ENCODE measurements at regions not wholly inside any gene's neighbourhood (a gene's known extent, or its start where the extent isn't known, plus 50 kb on each side); places are given as distances from the start of the nearest gene placed in this dataset.

- Histone ChIP-seq H3K4me3 (ENCODE audit: low read depth, low read length) (no peak overlapping the region), H3K27ac (ENCODE audit: low read depth, low read length) (no peak overlapping the region), H3K4me1 (ENCODE audit: control insufficient read depth, insufficient read depth, low read length) (peaks cover 13% of the 10 kb centered on the region), H3K27me3 (ENCODE audit: control insufficient read depth, insufficient read depth, low read length) (peaks cover 24% of the 10 kb centered on the region), H3K36me3 (ENCODE audit: control insufficient read depth, insufficient read depth, low read length) (no peaks in the 10 kb centered on the region), H3K9me3 (ENCODE audit: control insufficient read depth, insufficient read depth, low read length) (peaks cover 15% of the 10 kb centered on the region), H3K9ac (ENCODE audit: low read depth, low read length) (no peak overlapping the region)
Measured at GRCh38 chr2:155418753-155419152, 720.3 kb downstream of the KCNJ3 start.

DNA sequence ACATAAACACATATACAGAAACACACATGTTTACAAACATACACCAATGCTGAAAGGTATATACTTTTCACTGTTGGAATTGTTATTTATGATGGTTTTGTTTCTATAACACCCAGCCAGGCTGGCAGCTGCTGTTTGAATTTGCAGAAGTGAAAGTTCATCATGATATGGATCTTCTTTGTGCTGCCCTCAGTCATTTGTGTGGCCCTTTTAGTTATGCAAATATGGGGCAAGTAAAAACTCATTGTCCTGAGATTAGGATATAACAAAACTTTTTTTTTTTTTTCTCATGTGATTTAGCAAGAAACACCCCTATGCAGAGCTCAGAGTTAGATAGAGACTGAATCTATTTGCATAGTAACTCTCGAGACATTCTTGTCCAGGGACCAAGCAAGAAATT is 714.1 kb downstream of the KCNJ3 start:
- Histone ChIP-seq H3K4me3 (ENCODE audit: low read depth, low read length) (no peak overlapping the region; the same call in 1 of the 2 replicates), H3K9ac (ENCODE audit: low read depth, low read length) (no peak overlapping the region)

GRCh38 chr2:155404433-155405002 is 706.0 kb downstream of the KCNJ3 start:
- H3K9ac ChIP-seq (ENCODE audit: low read depth, low read length) = no peak overlapping the region
- no peaks in the 10 kb centered on the region for H3K4me1 ChIP-seq (ENCODE audit: control insufficient read depth, insufficient read depth, low read length)
- no peak overlapping the region for H3K4me3 ChIP-seq (ENCODE audit: low read depth, low read length)
- no peaks in the 10 kb centered on the region for H3K27me3 ChIP-seq (ENCODE audit: control insufficient read depth, insufficient read depth, low read length)
- H3K9me3 ChIP-seq (ENCODE audit: control insufficient read depth, insufficient read depth, low read length) = peaks cover 20% of the 10 kb centered on the region
- H3K27ac ChIP-seq (ENCODE audit: low read depth, low read length) = no peak overlapping the region
- no peaks in the 10 kb centered on the region for H3K36me3 ChIP-seq (ENCODE audit: control insufficient read depth, insufficient read depth, low read length)

More for the DNA sequence above, 714.1 kb downstream of the KCNJ3 start:
- H3K36me3 ChIP-seq (ENCODE audit: control insufficient read depth, insufficient read depth, low read length) = no peaks in the 10 kb centered on the region
- 0 out of 2 replicates have a peak, but pooled peaks cover 2% of the 10 kb centered on the region for H3K27me3 ChIP-seq (ENCODE audit: control insufficient read depth, insufficient read depth, low read length)
- peaks cover 17% of the 10 kb centered on the region for H3K4me1 ChIP-seq (ENCODE audit: control insufficient read depth, insufficient read depth, low read length)
- peak overlapping the region; percentile 72 for H3K27ac ChIP-seq (ENCODE audit: low read depth, low read length)
- H3K9me3 ChIP-seq (ENCODE audit: control insufficient read depth, insufficient read depth, low read length) = peaks cover 15% of the 10 kb centered on the region

GRCh38 chr2:155393406-155393805 is 694.9 kb downstream of the KCNJ3 start:
- H3K9me3 ChIP-seq (ENCODE audit: control insufficient read depth, insufficient read depth, low read length) = no peaks in the 10 kb centered on the region
- H3K36me3 ChIP-seq (ENCODE audit: control insufficient read depth, insufficient read depth, low read length) = no peaks in the 10 kb centered on the region
- no peak overlapping the region for H3K4me3 ChIP-seq (ENCODE audit: low read depth, low read length)
- no peaks in the 10 kb centered on the region for H3K27me3 ChIP-seq (ENCODE audit: control insufficient read depth, insufficient read depth, low read length)
- H3K27ac ChIP-seq (ENCODE audit: low read depth, low read length) = no peak overlapping the region
- H3K9ac ChIP-seq (ENCODE audit: low read depth, low read length) = no peak overlapping the region
- H3K4me1 ChIP-seq (ENCODE audit: control insufficient read depth, insufficient read depth, low read length) = no peaks in the 10 kb centered on the region

DNA sequence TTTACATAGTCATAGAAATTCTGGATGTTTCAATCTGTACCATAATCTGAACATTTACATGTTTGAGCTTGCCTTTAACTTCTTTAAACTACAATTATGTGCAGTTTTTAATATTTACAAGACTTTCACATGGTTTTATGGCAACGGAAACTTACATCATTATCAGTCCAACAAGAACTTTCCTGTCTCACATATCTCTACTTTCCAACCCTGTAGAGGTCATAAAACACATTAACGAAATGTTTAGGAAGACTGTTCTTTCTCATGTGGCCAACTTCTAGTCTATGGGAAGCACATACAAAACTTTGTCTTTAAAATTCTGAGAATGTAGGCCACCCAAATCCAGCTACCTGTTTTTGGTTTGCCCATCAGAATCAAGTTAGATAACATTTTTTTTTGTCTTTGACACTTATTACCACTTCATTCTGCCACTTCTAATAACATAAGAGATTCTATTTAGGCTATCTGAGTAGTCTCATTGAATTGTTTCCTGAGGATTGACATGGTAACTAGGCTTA is 693.2 kb downstream of the KCNJ3 start:
- H3K4me3 ChIP-seq (ENCODE audit: low read depth, low read length) = no peak overlapping the region

GRCh38 chr2:155389224-155389623 is 690.7 kb downstream of the KCNJ3 start:
- H3K9me3 ChIP-seq (ENCODE audit: control insufficient read depth, insufficient read depth, low read length) = no peaks in the 10 kb centered on the region
- no peaks in the 10 kb centered on the region for H3K36me3 ChIP-seq (ENCODE audit: control insufficient read depth, insufficient read depth, low read length)
- no peak overlapping the region for H3K9ac ChIP-seq (ENCODE audit: low read depth, low read length)
- H3K27me3 ChIP-seq (ENCODE audit: control insufficient read depth, insufficient read depth, low read length) = no peaks in the 10 kb centered on the region
- H3K4me3 ChIP-seq (ENCODE audit: low read depth, low read length) = no peak overlapping the region
- no peaks in the 10 kb centered on the region for H3K4me1 ChIP-seq (ENCODE audit: control insufficient read depth, insufficient read depth, low read length)
- no peak overlapping the region for H3K27ac ChIP-seq (ENCODE audit: low read depth, low read length)

More for the DNA sequence above, 693.2 kb downstream of the KCNJ3 start:
- Histone ChIP-seq H3K27ac (ENCODE audit: low read depth, low read length) (no peak overlapping the region), H3K4me1 (ENCODE audit: control insufficient read depth, insufficient read depth, low read length) (no peaks in the 10 kb centered on the region), H3K9ac (ENCODE audit: low read depth, low read length) (no peak overlapping the region), H3K36me3 (ENCODE audit: control insufficient read depth, insufficient read depth, low read length) (no peaks in the 10 kb centered on the region), H3K9me3 (ENCODE audit: control insufficient read depth, insufficient read depth, low read length) (no peaks in the 10 kb centered on the region), H3K27me3 (ENCODE audit: control insufficient read depth, insufficient read depth, low read length) (no peaks in the 10 kb centered on the region)

GRCh38 chr2:155384555-155385123 is 686.1 kb downstream of the KCNJ3 start:
- no peak overlapping the region for H3K27ac ChIP-seq (ENCODE audit: low read depth, low read length)
- H3K9ac ChIP-seq (ENCODE audit: low read depth, low read length) = no peak overlapping the region
- no peaks in the 10 kb centered on the region for H3K27me3 ChIP-seq (ENCODE audit: control insufficient read depth, insufficient read depth, low read length)
- no peaks in the 10 kb centered on the region for H3K4me1 ChIP-seq (ENCODE audit: control insufficient read depth, insufficient read depth, low read length)
- no peak overlapping the region for H3K4me3 ChIP-seq (ENCODE audit: low read depth, low read length)
- H3K9me3 ChIP-seq (ENCODE audit: control insufficient read depth, insufficient read depth, low read length) = no peaks in the 10 kb centered on the region
- no peaks in the 10 kb centered on the region for H3K36me3 ChIP-seq (ENCODE audit: control insufficient read depth, insufficient read depth, low read length)

DNA sequence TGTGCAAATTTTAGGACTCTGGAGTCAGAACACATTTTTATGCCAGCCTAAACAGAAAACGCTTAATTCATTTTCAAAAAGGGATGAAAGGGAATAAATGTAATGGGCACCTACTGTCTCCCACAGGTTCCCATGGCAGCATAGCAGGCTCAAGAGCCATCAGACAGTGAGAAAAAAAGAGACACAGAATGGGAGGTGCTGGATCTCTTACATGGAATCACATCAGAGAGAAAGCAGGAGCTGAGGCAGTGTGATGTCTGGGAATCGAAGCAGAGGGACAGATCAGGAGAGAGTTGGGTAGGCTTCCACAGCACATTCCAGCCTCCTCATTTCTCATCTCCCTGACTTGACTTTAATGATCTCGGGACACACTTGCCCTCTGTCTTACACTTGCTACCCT is 684.3 kb downstream of the KCNJ3 start:
- Histone ChIP-seq H3K27me3 (ENCODE audit: control insufficient read depth, insufficient read depth, low read length) (no peaks in the 10 kb centered on the region), H3K27ac (ENCODE audit: low read depth, low read length) (no peak overlapping the region)

GRCh38 chr2:155381436-155381835 is 682.9 kb downstream of the KCNJ3 start:
- Histone ChIP-seq H3K4me3 (ENCODE audit: low read depth, low read length) (no peak overlapping the region), H3K9ac (ENCODE audit: low read depth, low read length) (no peak overlapping the region), H3K27me3 (ENCODE audit: control insufficient read depth, insufficient read depth, low read length) (no peaks in the 10 kb centered on the region), H3K4me1 (ENCODE audit: control insufficient read depth, insufficient read depth, low read length) (no peaks in the 10 kb centered on the region), H3K9me3 (ENCODE audit: control insufficient read depth, insufficient read depth, low read length) (no peaks in the 10 kb centered on the region), H3K36me3 (ENCODE audit: control insufficient read depth, insufficient read depth, low read length) (no peaks in the 10 kb centered on the region), H3K27ac (ENCODE audit: low read depth, low read length) (no peak overlapping the region)

More for the DNA sequence above, 684.3 kb downstream of the KCNJ3 start:
- Histone ChIP-seq H3K9me3 (ENCODE audit: control insufficient read depth, insufficient read depth, low read length) (no peaks in the 10 kb centered on the region), H3K9ac (ENCODE audit: low read depth, low read length) (no peak overlapping the region), H3K36me3 (ENCODE audit: control insufficient read depth, insufficient read depth, low read length) (no peaks in the 10 kb centered on the region), H3K4me3 (ENCODE audit: low read depth, low read length) (no peak overlapping the region), H3K4me1 (ENCODE audit: control insufficient read depth, insufficient read depth, low read length) (no peaks in the 10 kb centered on the region)

GRCh38 chr2:155379494-155379893 is 681.0 kb downstream of the KCNJ3 start:
- H3K36me3 ChIP-seq (ENCODE audit: control insufficient read depth, insufficient read depth, low read length) = no peaks in the 10 kb centered on the region
- no peak overlapping the region for H3K4me3 ChIP-seq (ENCODE audit: low read depth, low read length)
- no peaks in the 10 kb centered on the region for H3K4me1 ChIP-seq (ENCODE audit: control insufficient read depth, insufficient read depth, low read length)
- no peak overlapping the region for H3K9ac ChIP-seq (ENCODE audit: low read depth, low read length)
- no peaks in the 10 kb centered on the region for H3K9me3 ChIP-seq (ENCODE audit: control insufficient read depth, insufficient read depth, low read length)
- H3K27ac ChIP-seq (ENCODE audit: low read depth, low read length) = no peak overlapping the region
- H3K27me3 ChIP-seq (ENCODE audit: control insufficient read depth, insufficient read depth, low read length) = no peaks in the 10 kb centered on the region

DNA sequence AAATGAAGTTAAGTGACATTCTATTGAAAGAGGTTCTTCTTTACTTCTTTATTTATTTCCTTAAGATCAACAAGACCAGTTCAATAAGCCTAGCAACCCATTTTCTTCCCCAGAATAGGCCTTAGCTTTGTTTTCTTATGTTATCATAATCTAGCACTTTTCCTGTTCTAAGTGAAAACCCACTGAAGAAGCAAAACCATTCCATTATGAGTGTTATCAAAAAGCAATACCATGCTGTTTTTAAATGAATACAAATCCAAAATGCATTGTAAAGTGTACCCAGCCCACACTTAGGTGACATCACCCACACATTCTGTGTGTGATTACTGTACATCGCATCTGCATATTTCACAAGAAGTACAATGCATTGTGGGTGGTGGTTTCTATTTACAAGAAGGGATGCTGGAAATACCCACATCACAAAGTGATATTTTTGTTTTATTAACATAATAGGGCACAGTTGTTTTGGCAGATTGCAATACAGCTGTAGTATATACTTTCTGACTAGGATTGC is 679.5 kb downstream of the KCNJ3 start:
- no peaks in the 10 kb centered on the region for H3K36me3 ChIP-seq (ENCODE audit: control insufficient read depth, insufficient read depth, low read length)
- no peak overlapping the region for H3K9ac ChIP-seq (ENCODE audit: low read depth, low read length)
- H3K4me1 ChIP-seq (ENCODE audit: control insufficient read depth, insufficient read depth, low read length) = no peaks in the 10 kb centered on the region
- H3K9me3 ChIP-seq (ENCODE audit: control insufficient read depth, insufficient read depth, low read length) = no peaks in the 10 kb centered on the region
- H3K27me3 ChIP-seq (ENCODE audit: control insufficient read depth, insufficient read depth, low read length) = no peaks in the 10 kb centered on the region
- no peak overlapping the region for H3K27ac ChIP-seq (ENCODE audit: low read depth, low read length)
- no peak overlapping the region for H3K4me3 ChIP-seq (ENCODE audit: low read depth, low read length)
